ENCODE measurements at regions not wholly inside any gene's neighbourhood (a gene's known extent, or its start where the extent isn't known, plus 50 kb on each side); places are given as distances from the start of the nearest gene placed in this dataset.

- peaks cover 2% of the 10 kb centered on the region for H3K9me3 Mint-ChIP-seq
- TF ChIP-seq EZH2phosphoT487 (IDR thresholded peaks at IDR 0.05) (no peak), EZH2 (IDR thresholded peaks at IDR 0.05) (no peak), CTCF (IDR thresholded peaks at IDR 0.05) (no peak)
- Histone ChIP-seq H2AFZ (replicated peaks) (no peak overlapping the region), H3K36me3 (no peaks in the 10 kb centered on the region), H3K9ac (no peak overlapping the region), H3F3A (ENCODE audit: low read depth) (no peaks in the 10 kb centered on the region), H3K4me3 (no peak overlapping the region), H4K20me1 (ENCODE audit: low read depth) (no peaks in the 10 kb centered on the region), H3K4me1 (no peaks in the 10 kb centered on the region), H3K4me2 (no peak overlapping the region), H3K27ac (no peak overlapping the region), H3K27me3 (no peaks in the 10 kb centered on the region), H3K79me2 (ENCODE audit: low read depth) (no peaks in the 10 kb centered on the region), H3K9me3 (ENCODE audit: low read depth) (no peaks in the 10 kb centered on the region)
- H3K36me3 Mint-ChIP-seq: no peaks in the 10 kb centered on the region
- H3K27ac Mint-ChIP-seq: no peak overlapping the region
- no peak overlapping the region for H3K4me3 Mint-ChIP-seq
- H3K4me1 Mint-ChIP-seq: peaks cover 16% of the 10 kb centered on the region
- no peaks in the 10 kb centered on the region for H3K27me3 Mint-ChIP-seq (ENCODE audit: insufficient read depth, low read depth)
- DNase-seq (ENCODE audit: low spot score): no peak
Measured at GRCh38 chr6:155967322-155967721, 511.7 kb upstream of the NOX3 start.

GRCh38 chr6:155964544-155964943, 508.9 kb upstream of the NOX3 start:
- H3K4me2 ChIP-seq: no peak overlapping the region
- no peaks in the 10 kb centered on the region for H3K79me2 ChIP-seq (ENCODE audit: low read depth)
- H3K27ac ChIP-seq: no peak overlapping the region
- H3K9me3 Mint-ChIP-seq: peaks cover 2% of the 10 kb centered on the region
- TF ChIP-seq CTCF (IDR thresholded peaks at IDR 0.05) (no peak), EZH2 (IDR thresholded peaks at IDR 0.05) (no peak), EZH2phosphoT487 (IDR thresholded peaks at IDR 0.05) (no peak)
- H3K9me3 ChIP-seq (ENCODE audit: low read depth): no peaks in the 10 kb centered on the region
- H3F3A ChIP-seq (ENCODE audit: low read depth): no peaks in the 10 kb centered on the region
- H3K9ac ChIP-seq: no peak overlapping the region
- H2AFZ ChIP-seq (replicated peaks): no peak overlapping the region
- no peak for DNase-seq (ENCODE audit: low spot score)
- H3K36me3 ChIP-seq: no peaks in the 10 kb centered on the region
- H3K27ac Mint-ChIP-seq: no peak overlapping the region
- H3K36me3 Mint-ChIP-seq: no peaks in the 10 kb centered on the region
- no peaks in the 10 kb centered on the region for H3K27me3 Mint-ChIP-seq (ENCODE audit: insufficient read depth, low read depth)
- peaks cover 11% of the 10 kb centered on the region for H3K4me1 Mint-ChIP-seq
- H4K20me1 ChIP-seq (ENCODE audit: low read depth): no peaks in the 10 kb centered on the region
- no peaks in the 10 kb centered on the region for H3K4me1 ChIP-seq
- H3K4me3 Mint-ChIP-seq: no peak overlapping the region
- no peak overlapping the region for H3K4me3 ChIP-seq
- no peaks in the 10 kb centered on the region for H3K27me3 ChIP-seq

- H3K79me2 ChIP-seq (ENCODE audit: low read depth): no peaks in the 10 kb centered on the region
- no peak overlapping the region for H3K4me2 ChIP-seq
- H3K27me3 ChIP-seq: no peaks in the 10 kb centered on the region
- no peaks in the 10 kb centered on the region for H4K20me1 ChIP-seq (ENCODE audit: low read depth)
- no peaks in the 10 kb centered on the region for H3K4me1 ChIP-seq
- Mint-ChIP-seq H3K27ac (no peak overlapping the region), H3K27me3 (ENCODE audit: insufficient read depth, low read depth) (no peaks in the 10 kb centered on the region), H3K4me3 (no peak overlapping the region), H3K9me3 (no peaks in the 10 kb centered on the region), H3K4me1 (peaks cover 2% of the 10 kb centered on the region), H3K36me3 (no peaks in the 10 kb centered on the region)
- no peak overlapping the region for H3K9ac ChIP-seq
- TF ChIP-seq EZH2phosphoT487 (IDR thresholded peaks at IDR 0.05): no peak
- no peak for TF ChIP-seq EZH2 (IDR thresholded peaks at IDR 0.05)
- TF ChIP-seq CTCF (IDR thresholded peaks at IDR 0.05): no peak
- H3K9me3 ChIP-seq (ENCODE audit: low read depth): no peaks in the 10 kb centered on the region
- no peaks in the 10 kb centered on the region for H3F3A ChIP-seq (ENCODE audit: low read depth)
- H3K4me3 ChIP-seq: no peak overlapping the region
- no peak overlapping the region for H3K27ac ChIP-seq
- no peak overlapping the region for H2AFZ ChIP-seq (replicated peaks)
- H3K36me3 ChIP-seq: no peaks in the 10 kb centered on the region
- no peak for DNase-seq (ENCODE audit: low spot score)
Measured at GRCh38 chr6:155962276-155962675, 506.6 kb upstream of the NOX3 start.

Measured in neural progenitor cell (in vitro differentiated cells).